MM.1S (cell line): ENCODE measurements at regions not wholly inside any gene's neighbourhood (a gene's known extent, or its start where the extent isn't known, plus 50 kb on each side); places are given as distances from the start of the nearest gene placed in this dataset.

Experiments used
- CTCF ChIP-seq: fragments of 300-600 bp; sonication (generic); IDR thresholded peaks from 2 replicates; pipeline ENCODE4 v1.5.1; 2016; ENCODE audit warnings: antibody characterized with exemption, low read length, mixed read lengths
- EZH2 ChIP-seq: fragments of 300-600 bp; sonication (generic); optimal IDR thresholded peaks from 2 replicates; pipeline ENCODE3; 2017; ENCODE audit warnings: low read depth, mild to moderate bottlenecking, antibody characterized with exemption, low read length, mixed read lengths

- TF ChIP-seq CTCF (no peak), EZH2 (no peak)
Observed at GRCh38 chrX:6813836-6814370, 279.0 kb upstream of the VCX3A start.
